ENCODE measurements at regions not wholly inside any gene's neighbourhood (a gene's known extent, or its start where the extent isn't known, plus 50 kb on each side); places are given as distances from the start of the nearest gene placed in this dataset.

DNA sequence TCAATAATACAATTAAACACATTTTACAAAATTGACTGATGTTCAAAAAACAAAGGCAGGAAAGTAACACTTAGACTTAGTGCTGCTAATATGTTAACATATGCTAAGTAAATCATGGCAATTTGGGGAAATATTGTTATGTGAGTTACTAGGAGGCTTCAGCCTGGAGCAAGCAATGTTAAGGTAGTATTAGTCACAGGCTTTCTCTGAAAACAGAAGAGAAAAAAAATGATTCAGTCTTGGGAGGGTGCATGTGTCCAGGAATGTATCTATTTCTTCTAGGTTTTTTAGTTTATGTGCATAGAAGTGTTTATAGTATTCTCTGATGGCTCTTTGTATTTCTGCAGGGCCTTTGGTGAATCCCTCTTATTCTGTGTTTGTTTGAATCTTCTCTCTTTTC, 345.8 kb upstream of the TFPI start:
- BruUV-seq (replicated peaks) = no TSS peak
- Histone ChIP-seq H4K8ac (ENCODE audit: low read depth in 2 of 2, low read length in 2 of 2) (no peak overlapping the region), H3K4me2 (ENCODE audit: low read depth, low read length) (no peak overlapping the region), H2AFZ (replicated peaks; ENCODE audit: low read length, poor library complexity) (no peak overlapping the region), H3K4ac (ENCODE audit: low read depth, low read length) (no peak overlapping the region), H3K79me1 (ENCODE audit: low read depth in 1 of 2, low read length in 2 of 2) (no peaks in the 10 kb centered on the region), H3K9me3 (ENCODE audit: control insufficient read depth, insufficient read depth, low read length) (no peaks in the 10 kb centered on the region), H4K5ac (ENCODE audit: low read depth, low read length) (no peak overlapping the region), H2AK5ac (ENCODE audit: low read depth, low read length) (no peak overlapping the region), H2BK120ac (ENCODE audit: low read depth, low read length) (no peak overlapping the region), H4K20me1 (ENCODE audit: insufficient read depth, low read length) (no peaks in the 10 kb centered on the region), H3K14ac (replicated peaks; ENCODE audit: low read depth, low read length) (no peak overlapping the region), H3K56ac (ENCODE audit: extremely low read depth, insufficient read depth, low read length) (no peak overlapping the region), H3K27me3 (ENCODE audit: control insufficient read depth, insufficient read depth, low read length) (no peaks in the 10 kb centered on the region), H3K9ac (ENCODE audit: low read depth, low read length) (no peak overlapping the region), H3K4me3 (ENCODE audit: insufficient read depth, low read depth, low read length) (no peak overlapping the region), H2AK9ac (replicated peaks; ENCODE audit: low read depth, low read length, poor library complexity) (no peak overlapping the region), H2BK20ac (ENCODE audit: low read depth, low read length) (no peak overlapping the region), H2BK15ac (ENCODE audit: low read depth, low read length) (no peak overlapping the region), H3K18ac (ENCODE audit: low read depth, low read length) (no peak overlapping the region), H3K4me1 (ENCODE audit: control insufficient read depth, insufficient read depth, low read length) (no peaks in the 10 kb centered on the region), H3K27ac (ENCODE audit: insufficient read depth, low read length) (no peak overlapping the region), H2BK5ac (ENCODE audit: low read depth, low read length, poor library complexity, severe bottlenecking) (no peak overlapping the region), H3K9me1 (ENCODE audit: insufficient read depth, low read length) (no peaks in the 10 kb centered on the region), H4K91ac (ENCODE audit: insufficient read depth, low read depth, low read length) (no peak overlapping the region), H3K36me3 (ENCODE audit: control insufficient read depth, insufficient read depth, low read length) (no peaks in the 10 kb centered on the region), H3K23ac (ENCODE audit: low read depth, low read length) (no peak overlapping the region)
- DNase-seq = peak; percentile 46
- TF ChIP-seq, protein P1, sequence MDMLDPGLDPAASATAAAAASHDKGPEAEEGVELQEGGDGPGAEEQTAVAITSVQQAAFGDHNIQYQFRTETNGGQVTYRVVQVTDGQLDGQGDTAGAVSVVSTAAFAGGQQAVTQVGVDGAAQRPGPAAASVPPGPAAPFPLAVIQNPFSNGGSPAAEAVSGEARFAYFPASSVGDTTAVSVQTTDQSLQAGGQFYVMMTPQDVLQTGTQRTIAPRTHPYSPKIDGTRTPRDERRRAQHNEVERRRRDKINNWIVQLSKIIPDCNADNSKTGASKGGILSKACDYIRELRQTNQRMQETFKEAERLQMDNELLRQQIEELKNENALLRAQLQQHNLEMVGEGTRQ (IDR thresholded peaks at IDR 0.05; ENCODE audit: low read depth, low read length) = no peak
- TF ChIP-seq RFX5 (IDR thresholded peaks at IDR 0.05; ENCODE audit: low read depth, low read length) = no peak
- TF ChIP-seq RAD21 (IDR thresholded peaks at IDR 0.05; ENCODE audit: low read length) = no peak
- TF ChIP-seq POLR2A (IDR thresholded peaks at IDR 0.05; ENCODE audit: low read depth, low read length) = no peak
- TF ChIP-seq, protein P2, sequence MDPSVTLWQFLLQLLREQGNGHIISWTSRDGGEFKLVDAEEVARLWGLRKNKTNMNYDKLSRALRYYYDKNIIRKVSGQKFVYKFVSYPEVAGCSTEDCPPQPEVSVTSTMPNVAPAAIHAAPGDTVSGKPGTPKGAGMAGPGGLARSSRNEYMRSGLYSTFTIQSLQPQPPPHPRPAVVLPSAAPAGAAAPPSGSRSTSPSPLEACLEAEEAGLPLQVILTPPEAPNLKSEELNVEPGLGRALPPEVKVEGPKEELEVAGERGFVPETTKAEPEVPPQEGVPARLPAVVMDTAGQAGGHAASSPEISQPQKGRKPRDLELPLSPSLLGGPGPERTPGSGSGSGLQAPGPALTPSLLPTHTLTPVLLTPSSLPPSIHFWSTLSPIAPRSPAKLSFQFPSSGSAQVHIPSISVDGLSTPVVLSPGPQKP (IDR thresholded peaks at IDR 0.05; ENCODE audit: borderline replicate concordance, low read depth, low read length) = no peak
- TF ChIP-seq MAZ (IDR thresholded peaks at IDR 0.05; ENCODE audit: borderline replicate concordance, low read depth, low read length) = no peak
- TF ChIP-seq MXI1 (IDR thresholded peaks at IDR 0.05; ENCODE audit: borderline replicate concordance, low read depth, low read length) = no peak
- no peak for TF ChIP-seq MAFK (IDR thresholded peaks at IDR 0.05; ENCODE audit: low read depth, low read length)
- TF ChIP-seq, protein P3, sequence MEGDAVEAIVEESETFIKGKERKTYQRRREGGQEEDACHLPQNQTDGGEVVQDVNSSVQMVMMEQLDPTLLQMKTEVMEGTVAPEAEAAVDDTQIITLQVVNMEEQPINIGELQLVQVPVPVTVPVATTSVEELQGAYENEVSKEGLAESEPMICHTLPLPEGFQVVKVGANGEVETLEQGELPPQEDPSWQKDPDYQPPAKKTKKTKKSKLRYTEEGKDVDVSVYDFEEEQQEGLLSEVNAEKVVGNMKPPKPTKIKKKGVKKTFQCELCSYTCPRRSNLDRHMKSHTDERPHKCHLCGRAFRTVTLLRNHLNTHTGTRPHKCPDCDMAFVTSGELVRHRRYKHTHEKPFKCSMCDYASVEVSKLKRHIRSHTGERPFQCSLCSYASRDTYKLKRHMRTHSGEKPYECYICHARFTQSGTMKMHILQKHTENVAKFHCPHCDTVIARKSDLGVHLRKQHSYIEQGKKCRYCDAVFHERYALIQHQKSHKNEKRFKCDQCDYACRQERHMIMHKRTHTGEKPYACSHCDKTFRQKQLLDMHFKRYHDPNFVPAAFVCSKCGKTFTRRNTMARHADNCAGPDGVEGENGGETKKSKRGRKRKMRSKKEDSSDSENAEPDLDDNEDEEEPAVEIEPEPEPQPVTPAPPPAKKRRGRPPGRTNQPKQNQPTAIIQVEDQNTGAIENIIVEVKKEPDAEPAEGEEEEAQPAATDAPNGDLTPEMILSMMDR (conservative IDR thresholded peaks at IDR 0.05; ENCODE audit: low read depth, low read length) = no peak
- no peak for TF ChIP-seq NFE2L2 (IDR thresholded peaks at IDR 0.05; ENCODE audit: low read depth, low read length)
- no peak for TF ChIP-seq CHD1 (IDR thresholded peaks at IDR 0.05; ENCODE audit: low read depth, low read length)
- no peak for TF ChIP-seq FOS (IDR thresholded peaks at IDR 0.05; ENCODE audit: low read depth, low read length)
- TF ChIP-seq RCOR1 (IDR thresholded peaks at IDR 0.05; ENCODE audit: insufficient replicate concordance, low read length) = no peak
- dilution Hi-C loops (cut with HindIII; ENCODE audit: low sequenced_read_pairs, unreplicated experiment) = no loop called here
- in situ Hi-C loops (cut with MboI; ENCODE audit: low sequenced_read_pairs) = no loop called here
- intact Hi-C loops (cut with micrococcal nuclease) = no loop called here
- CTCF ChIA-PET = interaction anchor here (0.7 kb wide), 1 partner anchor 796 kb away, joined by 6 read pairs; no protein-coding TSS in a partner anchor
- POLR2A ChIA-PET (ENCODE audit: unreplicated experiment) = no interaction called here
- peak; percentile 67 for ATAC-seq (ENCODE audit: low read depth)
